GM21717 (cell line): ENCODE measurements at regions not wholly inside any gene's neighbourhood (a gene's known extent, or its start where the extent isn't known, plus 50 kb on each side); places are given as distances from the start of the nearest gene placed in this dataset.
A peak's percentile ranks its signal among the peaks of the same experiment; 100 is the strongest.
"Not testable (repeated sequence)": the region's sequence is repeated elsewhere in the genome, so short reads cannot be mapped to it uniquely, and the experiment has no call there.

Experiments used
- ATAC-seq: cut with Tn5 transposase; IDR thresholded peaks from one replicate; pipeline ENCODE4 v1.9.1; 2021; ENCODE audit warnings: mild to moderate bottlenecking, moderate library complexity; ENCODE audit not compliant: unreplicated experiment

DNA sequence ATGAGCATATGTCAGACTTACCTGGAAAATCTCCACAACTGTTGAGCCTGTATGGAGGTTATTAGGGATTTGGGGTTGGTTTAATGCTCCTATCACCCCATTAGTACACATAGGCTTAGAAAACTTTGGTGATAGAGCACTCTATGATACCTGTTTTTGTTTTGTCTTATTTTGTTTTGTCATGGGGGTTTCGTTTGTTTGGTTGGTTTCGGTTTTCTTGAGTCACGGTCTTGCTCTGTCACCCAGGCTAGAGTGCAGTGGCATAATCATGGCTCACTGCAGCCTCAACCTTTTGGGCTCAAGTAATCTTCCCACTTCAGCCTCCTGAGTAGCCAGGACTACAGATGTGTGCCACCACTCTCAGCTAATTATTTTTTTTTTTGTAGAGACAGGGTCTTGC lies 70.0 kb downstream of the MZT1 start:
- peak; percentile 69 for ATAC-seq

DNA sequence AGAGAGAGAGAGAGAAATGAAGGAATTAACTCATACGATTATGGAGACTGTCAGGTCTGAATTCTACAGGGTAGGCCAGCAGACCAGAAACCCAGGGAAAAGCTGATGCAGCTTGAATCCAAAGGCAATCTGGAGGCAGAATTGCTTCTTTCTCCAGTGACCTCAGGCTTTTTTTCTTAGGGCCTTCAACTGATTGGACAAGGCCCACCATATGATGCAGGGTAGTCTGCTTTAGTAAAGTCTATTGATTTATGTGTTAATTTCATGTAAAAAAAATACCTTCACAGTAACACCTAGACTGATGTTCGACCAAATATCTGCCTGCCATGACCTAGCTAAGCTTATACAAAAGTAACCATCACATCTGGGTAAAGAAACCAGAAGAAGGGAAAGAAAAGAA lies 71.1 kb downstream of the MZT1 start:
- ATAC-seq, result no peak

DNA sequence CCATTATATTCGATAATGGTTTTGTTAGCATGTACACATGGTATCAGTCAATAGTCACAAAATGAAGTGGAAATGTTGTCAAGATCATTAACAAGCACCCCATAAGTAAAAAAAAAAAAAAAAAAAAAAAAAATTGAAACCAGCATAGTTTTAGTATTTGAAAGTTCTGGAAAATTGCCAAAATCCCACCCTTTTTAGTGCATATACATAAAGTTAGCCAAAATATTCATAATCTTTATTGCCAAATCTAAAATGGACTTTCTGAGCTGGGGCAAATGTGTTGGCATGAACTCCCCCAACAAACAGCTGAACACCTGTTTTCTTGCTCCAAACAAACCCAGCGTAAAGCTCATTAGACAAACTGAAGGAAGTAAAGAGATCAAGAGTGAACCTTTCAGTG lies 73.9 kb downstream of the MZT1 start:
- no peak for ATAC-seq

DNA sequence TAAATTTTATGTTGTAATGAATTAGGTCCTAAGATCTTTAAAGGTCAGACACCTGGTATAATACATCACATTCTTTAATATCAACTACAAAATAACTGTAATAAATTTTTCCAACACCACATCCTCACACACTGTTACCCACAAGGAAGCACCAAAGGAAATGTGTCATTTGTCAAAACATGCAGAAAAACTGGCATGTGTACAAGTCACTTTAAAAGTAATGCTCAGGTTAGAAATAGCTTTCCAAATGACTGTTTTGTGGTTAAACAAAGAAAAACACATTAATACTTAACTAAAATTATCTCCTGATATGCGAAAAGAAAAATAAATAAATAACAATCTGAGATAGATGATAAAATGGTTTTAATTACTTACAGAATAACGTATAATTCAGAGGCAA lies 74.7 kb downstream of the MZT1 start:
- no peak for ATAC-seq

DNA sequence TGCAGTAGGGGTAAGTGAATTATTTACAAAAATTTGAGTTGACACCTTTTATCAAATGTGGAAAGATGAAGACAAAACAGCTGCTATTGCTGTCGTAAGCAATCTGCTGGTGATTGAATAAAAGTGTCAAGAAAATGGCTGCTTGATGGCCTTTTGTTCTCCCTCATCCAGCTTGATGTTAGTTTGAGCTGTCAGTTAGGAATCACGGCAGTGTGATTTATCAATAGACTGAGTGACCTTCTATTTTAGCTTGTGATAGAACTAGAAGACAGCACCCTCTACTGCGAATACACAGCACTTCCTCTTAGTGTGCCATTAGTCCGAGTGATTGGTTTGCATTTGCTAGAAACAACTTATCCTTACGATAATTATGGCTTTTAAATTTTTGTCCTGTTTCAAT lies 76.3 kb downstream of the MZT1 start:
- no peak for ATAC-seq

DNA sequence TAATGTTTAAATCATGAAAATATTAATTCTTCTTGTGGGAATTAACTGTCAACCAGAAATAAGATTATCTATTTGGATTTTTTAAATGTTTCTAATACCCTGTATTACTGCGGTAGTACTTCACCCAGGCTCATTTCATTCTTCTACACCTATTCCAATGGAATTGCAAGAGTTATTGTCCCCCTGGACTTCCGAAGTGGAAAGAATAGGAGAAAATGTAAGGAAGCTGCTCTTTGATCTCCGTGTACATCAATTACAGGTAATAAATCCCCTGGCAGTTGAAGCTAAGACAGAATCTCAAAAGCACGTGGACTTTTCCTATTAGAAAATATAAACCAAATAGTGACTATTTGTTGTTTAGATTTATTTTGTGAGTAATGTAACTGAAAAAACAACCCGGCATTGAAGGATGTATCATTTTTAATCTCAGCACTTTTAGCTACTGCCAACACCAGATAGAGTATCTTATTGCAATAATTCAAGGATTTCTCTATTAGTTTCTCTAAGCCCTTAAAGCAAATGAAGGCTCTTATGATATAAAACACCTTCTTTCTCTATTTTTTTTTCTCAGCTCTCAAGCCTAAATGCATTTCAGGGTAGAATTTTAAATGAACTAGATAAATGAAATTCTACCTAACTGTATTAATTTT lies 77.3 kb downstream of the MZT1 start:
- ATAC-seq, result no peak

DNA sequence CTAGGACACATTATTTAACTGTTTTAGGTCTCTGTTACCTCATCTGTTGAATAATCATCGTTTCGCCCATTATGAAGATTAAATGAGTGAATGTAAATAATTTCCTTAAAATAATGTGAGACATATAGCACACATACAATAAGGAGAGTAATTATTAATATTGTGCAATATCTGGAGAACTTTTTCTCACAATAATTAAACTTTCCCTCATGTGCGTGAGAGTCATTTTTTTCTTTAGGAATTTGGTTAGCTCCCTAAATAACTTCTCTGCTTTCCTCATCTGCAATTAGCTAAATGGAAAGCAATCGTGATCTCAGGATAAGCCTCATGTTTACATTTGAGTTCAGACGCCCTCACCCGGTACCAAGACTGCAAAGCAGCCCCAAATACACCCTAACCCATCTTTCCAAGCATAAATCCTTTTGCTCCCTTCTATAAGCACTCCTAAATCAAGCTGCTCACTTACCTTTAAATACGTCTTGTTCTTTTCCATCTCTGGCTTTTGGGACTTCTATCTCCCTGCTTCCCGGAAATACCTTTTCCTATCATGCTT lies 78.8 kb downstream of the MZT1 start:
- ATAC-seq, result no peak

DNA sequence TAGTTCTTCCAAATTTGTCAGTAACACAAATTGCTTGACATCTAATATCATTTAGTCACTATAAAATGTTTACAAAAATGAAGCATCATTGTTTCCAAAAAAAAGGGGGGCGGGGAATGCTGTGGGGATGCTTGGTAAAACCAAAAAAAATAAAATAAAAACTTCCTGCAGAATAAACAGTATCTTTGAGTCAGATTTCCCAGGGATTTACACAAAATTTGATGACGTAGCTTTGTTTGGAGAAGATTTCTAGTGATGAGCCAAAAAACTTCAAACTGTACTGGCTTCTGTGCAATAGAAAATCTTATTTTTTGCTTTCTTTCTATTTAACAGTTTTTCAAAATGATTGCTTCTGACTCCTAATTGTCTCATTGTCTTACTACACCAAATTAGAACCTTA lies 80.0 kb downstream of the MZT1 start:
- ATAC-seq, result no peak

DNA sequence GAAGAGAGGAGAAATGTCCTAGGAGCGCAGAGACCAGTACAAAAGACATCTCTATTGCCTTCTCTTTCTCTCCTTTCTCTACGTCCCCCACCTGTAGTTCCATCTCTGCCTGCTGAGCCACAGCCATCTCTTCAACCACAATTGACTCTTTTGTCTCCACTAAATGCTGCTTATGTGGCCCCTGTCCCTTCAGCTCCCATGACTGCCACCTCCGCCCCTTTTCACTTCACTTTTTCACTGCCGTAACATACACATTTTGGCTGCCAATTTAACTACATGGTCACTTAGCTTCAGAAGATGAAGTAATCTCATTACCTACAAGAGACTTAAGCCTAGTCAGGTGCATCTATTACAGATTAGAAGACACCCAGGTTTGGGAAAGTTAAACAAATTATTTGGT lies 81.9 kb downstream of the MZT1 start:
- ATAC-seq, result no peak

DNA sequence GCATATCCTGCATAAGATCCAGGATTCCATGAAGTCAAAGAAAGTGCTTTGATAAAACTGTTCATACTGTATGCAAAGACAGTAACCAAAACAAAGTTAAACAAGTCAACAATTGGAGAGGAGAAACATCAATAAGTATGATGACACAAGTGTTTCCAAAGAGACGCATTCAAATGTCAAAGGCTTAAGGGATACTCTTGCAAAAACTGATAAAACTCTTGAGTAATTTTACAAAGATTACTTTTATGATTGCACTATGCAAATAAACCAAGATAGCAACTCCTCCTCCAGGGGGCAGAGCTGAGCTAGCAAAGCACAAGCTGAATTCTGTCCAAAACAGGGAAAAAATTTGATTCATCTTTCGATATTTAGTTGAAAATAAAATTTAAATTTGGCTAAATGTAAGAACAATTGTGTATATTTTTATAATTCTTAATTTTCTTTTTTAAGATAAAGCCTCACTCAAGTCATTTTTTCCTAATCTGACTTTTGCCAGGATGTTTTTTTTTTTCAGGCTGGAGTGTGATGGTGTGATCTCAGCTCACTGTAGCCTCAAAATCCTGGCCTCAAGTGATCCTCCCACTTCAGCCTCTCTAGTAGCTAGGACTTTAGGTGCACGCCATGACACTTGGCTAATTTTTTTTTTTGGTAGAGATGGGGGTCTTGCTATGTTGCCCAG lies 84.0 kb downstream of the MZT1 start:
- no peak for ATAC-seq

DNA sequence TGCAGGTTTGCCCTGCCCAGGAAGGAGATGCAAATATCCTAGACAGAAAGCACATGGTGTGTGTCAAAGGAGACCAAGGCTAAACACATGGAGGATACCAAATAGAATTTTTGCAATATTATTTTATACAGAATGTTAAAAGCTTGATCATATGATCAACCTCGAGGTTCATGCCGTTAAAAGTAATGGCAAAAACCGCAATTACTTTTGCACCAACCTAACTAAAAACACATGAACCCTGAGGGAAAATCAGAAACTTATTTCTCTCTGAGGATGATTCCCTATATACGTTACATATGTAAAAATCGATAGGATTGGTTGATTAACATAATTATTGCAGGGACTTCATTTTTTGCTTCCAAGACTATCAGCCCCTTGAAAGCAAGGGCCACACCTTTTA lies 88.1 kb downstream of the MZT1 start:
- no peak for ATAC-seq

DNA sequence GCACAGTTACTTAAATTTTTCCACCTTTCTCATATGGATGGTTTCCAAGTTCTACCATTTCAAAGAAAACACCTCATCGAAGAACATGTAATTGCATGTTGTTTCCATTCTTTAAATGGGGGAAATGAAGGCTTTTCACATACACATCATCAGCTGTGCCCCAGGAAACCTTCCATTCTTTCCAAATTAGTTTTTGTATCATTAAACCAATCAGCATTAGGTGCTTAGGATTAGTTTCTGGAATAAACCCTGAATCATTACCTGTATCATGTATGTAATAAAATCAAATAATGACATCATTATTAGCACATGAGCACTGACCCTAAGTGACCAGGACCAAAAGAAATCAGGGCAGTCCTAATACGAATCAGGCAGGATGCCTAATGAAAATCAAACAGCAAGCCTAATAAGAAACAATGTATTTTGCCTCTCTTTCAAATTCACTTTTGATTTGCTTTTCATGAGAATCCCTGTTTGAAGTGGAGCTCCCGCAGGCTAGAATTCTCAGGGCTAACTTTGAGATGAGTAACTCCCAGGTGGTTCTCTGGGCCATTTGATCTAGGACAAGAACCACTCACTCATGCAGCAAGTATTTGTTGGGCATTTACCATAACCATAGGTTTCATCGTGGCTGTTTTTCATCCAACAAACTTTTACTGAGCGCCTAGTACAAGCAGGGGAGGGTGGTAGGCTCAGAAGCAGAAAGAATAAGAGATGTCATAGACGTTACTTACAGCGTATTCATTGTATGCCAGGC lies 89.2 kb downstream of the MZT1 start:
- ATAC-seq, result no peak

DNA sequence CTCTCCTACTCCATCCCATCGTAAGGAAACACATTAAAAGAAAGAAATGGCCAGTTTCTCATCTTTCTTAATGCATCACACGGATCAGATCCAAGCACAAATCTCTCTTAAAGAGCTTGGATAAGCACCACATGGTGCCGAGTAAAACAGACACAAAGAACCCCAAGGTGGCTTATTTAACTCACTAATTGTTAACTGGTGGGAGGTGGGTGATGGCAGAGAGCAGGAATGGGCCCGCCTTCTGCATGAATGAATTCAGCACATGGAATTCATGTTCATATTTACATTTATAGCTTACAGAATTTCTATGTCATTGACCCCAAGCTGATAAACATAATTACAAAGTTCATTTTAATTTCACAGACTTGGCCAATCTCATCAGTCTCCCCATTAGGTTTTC lies 89.9 kb downstream of the MZT1 start:
- no peak for ATAC-seq

DNA sequence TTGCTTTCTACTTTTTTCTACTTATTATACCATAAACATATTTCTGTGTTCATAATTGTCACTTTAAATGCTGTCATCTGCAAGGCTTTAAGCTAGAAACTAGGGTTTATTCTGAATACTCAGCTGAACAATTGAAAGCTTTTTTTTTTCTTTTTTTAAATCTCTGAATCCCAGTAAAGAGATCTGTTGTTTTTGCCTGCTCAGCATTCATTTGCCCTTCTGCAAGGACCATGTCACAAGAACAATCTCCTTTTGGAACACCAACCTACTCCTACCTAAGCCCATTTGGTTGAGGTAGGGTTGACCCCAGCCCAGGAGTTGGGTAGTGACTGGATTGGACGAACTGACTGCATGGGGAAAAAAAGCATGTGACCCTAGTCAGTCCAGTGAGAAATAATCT lies 92.6 kb downstream of the MZT1 start:
- ATAC-seq, result no peak

DNA sequence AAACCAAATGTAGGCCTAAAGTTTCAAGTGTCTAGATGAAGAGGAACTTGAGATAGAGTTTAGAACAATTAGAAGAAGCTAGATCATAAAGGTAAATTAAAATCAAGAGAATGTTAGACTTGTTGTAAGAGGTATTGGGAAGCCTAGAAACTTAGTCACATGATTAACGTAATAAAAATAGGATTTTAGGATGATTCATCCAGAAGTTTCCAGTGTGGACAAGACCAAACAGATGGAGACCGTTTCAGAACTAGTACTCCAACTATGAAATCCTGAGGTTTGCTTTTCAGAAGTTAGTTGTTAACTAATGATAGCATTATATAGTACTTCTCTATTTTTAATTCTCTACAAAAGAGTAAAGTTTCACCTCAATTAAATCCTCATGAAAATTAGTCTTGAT lies 104.9 kb downstream of the MZT1 start:
- no peak for ATAC-seq

DNA sequence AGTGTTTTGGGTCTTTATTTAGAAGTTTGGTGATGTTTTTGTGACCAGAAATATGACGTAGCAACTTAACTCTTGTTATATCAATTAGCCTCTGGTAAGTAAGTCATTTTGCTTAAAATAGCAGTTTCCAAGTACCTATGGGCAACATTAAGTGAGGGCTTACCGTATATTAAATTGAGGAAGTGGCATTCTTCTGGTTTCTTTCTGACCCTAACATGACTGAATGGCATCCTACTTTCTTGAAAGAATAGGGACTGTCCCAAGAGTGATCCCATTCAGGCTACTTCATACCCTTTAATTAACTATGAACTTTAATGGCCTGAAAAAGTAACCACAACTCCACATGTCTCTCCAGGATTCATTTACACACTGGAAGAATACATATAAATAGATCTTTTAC lies 106.6 kb downstream of the MZT1 start:
- no peak for ATAC-seq

DNA sequence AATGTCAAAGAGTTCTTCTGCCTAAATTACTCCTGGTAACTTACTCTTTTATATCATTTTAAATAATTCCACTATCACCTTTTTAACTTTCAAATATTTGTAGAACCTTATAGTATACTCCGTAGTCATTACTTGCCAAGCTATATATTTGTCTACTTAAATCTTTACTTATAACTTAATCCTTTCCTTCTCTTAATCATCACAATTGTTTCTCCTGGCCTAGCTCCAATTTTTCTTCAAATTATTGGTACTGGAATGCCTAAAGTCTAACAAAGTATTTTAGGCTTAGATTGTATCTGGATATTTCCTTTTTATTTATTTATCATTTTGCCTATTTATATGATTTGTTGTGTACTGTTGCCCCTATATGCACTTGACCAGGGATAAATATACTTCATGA lies 109.5 kb downstream of the MZT1 start:
- ATAC-seq, result no peak

DNA sequence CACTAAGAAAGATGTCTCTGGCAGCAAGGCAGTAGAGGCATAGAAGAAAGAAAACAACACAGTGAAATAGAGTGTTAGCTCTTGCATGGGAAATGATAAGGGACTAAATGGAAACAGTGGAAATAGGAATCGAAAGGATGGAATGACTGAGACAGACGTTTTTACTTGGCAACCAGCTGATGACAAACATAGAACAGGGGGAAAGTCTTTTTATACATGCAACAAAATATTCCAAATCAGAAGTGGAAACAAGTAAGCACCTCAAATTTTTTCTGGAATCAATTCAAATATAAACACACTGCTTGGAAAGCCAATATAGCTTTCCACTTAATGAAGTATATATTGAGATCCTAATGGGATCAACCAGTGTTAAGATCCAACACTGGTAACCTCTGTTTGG lies 110.2 kb downstream of the MZT1 start:
- ATAC-seq, result no peak

DNA sequence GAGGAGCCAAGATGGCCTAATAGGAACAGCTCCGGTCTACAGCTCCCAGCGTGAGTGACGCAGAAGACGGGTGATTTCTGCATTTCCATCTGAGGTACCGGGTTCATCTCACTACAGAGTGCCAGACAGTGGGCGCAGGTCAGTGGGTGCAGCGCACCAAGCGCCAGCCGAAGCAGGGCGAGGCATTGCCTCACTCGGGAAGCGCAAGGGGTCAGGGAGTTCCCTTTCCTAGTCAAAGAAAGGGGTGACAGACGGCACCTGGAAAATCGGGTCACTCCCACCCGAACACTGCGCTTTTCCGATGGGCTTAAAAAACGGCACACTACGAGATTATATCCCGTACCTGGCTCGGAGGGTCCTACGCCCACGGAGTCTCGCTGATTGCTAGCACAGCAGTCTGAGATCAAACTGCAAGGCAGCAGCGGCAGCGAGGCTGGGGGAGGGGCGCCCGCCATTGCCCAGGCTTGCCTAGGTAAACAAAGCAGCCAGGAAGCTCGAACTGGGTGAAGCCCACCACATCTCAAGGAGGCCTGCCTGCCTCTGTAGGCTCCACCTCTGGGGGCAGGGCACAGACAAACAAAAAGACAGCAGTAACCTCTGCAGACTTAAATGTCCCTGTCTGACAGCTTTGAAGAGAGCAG lies 117.1 kb downstream of the MZT1 start:
- ATAC-seq, result not testable (repeated sequence)

DNA sequence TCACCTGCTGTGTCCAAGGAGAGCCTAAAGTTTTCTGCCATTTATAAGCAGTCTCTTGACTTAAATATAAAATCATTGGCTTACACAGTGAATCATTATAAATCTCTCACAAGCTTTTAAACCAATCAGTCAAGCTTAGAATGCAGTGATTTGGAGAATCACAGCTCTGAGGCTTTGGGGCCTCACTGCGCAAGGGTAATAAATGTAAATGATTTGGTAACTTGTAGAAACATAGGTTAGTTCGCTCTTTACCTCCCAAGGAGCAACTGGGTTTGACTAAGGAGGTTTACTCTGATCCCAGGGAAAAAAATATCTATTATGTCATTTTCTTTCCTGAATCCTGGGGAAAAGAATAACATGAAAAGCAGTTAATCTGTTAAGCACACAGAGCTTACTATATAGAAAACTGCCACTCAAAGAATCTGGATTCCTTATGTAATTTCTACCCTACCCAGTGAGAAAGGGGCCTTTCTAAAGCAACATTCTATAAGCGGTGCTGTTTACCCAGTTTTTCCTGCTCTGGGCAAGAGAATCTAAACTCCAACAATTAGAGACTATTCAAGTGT lies 128.2 kb downstream of the MZT1 start:
- ATAC-seq, result no peak

DNA sequence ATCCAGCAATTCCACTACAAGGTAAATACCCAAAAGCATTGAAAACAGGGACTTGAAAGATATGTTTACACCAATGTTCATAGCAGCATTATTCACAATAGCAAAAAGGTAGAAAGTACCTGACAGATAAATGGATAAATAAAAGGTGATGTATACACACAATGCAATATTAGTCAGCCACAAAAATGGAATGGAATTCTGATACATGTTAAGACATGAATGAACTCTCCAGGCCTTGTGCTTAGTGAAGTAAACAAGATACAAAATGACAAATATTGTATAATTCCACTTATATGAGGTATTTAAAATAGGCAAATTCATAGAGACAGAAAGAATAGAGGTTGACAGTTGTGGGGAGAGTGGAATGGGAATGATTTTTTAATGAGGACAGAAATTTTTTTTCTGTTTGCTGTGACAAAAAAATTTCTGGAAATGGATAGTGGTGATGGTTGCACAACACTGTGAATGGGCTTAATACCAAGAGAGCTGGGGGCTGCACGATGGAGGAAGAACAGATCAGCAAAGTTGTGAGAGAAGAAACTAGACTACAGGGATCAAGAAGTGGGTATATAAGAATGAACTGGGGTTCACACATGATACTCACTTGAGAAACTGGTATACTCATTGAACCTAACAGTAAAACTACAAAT lies 137.2 kb downstream of the MZT1 start:
- no peak for ATAC-seq
